ENCODE measurements at regions not wholly inside any gene's neighbourhood (a gene's known extent, or its start where the extent isn't known, plus 50 kb on each side); places are given as distances from the start of the nearest gene placed in this dataset.
"Not testable (repeated sequence)": the region's sequence is repeated elsewhere in the genome, so short reads cannot be mapped to it uniquely, and the experiment has no call there.

DNA sequence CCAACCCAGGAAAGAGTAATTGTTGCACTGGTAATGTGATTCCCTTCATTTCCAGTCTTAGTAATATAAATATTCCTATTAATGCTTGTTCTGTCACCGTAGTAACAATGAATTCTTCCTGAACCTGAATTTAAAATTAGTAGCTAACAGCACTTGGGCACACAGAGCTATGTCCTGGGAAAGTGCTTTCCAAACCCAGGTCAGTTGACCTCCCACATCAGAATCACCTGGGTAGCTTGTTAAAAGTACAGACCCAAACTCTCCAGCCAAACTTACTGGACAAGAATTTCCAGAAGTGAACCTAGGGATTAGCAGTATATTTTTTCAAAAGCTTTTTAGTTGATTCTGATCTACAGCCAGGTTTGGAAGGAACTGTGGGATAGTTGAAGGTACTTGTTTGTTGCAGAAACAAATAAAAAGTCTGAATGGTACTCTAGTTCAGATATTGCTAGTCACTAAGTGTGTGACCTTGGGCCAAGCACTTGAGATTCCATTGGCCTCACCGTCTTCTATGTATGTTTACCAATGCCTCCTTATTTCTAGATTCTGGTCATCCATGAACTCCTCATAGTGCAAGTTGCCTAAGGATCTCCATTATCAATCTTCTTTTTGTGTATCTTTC, 192.9 kb upstream of the CNKSR2 start:
- no peak for DNase-seq (ENCODE audit: extremely low spot score)
- CTCF ChIA-PET: no interaction called here
- TF ChIP-seq SP1 (IDR thresholded peaks at IDR 0.05) (no peak), ZNF384 (IDR thresholded peaks at IDR 0.05) (no peak), SUZ12 (IDR thresholded peaks at IDR 0.05) (no peak), FOXK2 (IDR thresholded peaks at IDR 0.05) (no peak), L3MBTL2 (conservative IDR thresholded peaks at IDR 0.05) (no peak), HDGF (IDR thresholded peaks at IDR 0.05; ENCODE audit: borderline replicate concordance) (no peak), LEF1 (IDR thresholded peaks at IDR 0.05; ENCODE audit: borderline replicate concordance) (no peak), ARNT (IDR thresholded peaks at IDR 0.05) (no peak), ELF4 (IDR thresholded peaks at IDR 0.05) (no peak), FOXA1 (IDR thresholded peaks at IDR 0.05) (no peak), TARDBP (IDR thresholded peaks at IDR 0.05) (no peak), FOXM1 (IDR thresholded peaks at IDR 0.05; ENCODE audit: borderline replicate concordance) (no peak), BHLHE40 (IDR thresholded peaks at IDR 0.05; ENCODE audit: borderline replicate concordance) (no peak), NFRKB (IDR thresholded peaks at IDR 0.05) (no peak), CTBP1 (IDR thresholded peaks at IDR 0.05; ENCODE audit: borderline replicate concordance) (no peak)
- TF ChIP-seq, protein P1, sequence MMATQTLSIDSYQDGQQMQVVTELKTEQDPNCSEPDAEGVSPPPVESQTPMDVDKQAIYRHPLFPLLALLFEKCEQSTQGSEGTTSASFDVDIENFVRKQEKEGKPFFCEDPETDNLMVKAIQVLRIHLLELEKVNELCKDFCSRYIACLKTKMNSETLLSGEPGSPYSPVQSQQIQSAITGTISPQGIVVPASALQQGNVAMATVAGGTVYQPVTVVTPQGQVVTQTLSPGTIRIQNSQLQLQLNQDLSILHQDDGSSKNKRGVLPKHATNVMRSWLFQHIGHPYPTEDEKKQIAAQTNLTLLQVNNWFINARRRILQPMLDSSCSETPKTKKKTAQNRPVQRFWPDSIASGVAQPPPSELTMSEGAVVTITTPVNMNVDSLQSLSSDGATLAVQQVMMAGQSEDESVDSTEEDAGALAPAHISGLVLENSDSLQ (IDR thresholded peaks at IDR 0.05): no peak
- POLR2A ChIA-PET: no interaction called here

DNA sequence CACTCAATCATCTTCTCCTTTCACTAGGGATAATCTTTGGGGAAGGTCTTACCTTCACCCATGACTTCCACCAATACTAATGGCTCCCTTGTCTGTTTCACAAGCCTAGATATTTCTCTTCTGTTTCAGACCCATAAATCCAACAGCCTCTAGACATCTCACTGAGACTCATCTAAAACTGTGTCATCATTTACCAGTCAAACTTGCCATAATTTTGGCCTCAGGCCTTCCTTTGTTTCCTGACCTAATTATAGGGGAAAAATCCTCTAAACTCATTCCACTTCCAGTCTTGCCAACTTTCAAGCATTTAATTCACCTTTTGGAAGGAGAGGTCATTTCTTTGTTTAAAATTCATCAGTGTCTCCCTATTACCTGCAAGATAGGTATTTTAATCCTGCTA, 181.0 kb upstream of the CNKSR2 start:
- ChIA-PET POLR2A (no interaction called here), CTCF (no interaction called here)
- no peak for DNase-seq (ENCODE audit: extremely low spot score)
- TF ChIP-seq TARDBP (IDR thresholded peaks at IDR 0.05) (no peak), SP1 (IDR thresholded peaks at IDR 0.05) (no peak), LEF1 (IDR thresholded peaks at IDR 0.05; ENCODE audit: borderline replicate concordance) (no peak), BHLHE40 (IDR thresholded peaks at IDR 0.05; ENCODE audit: borderline replicate concordance) (no peak), CTBP1 (IDR thresholded peaks at IDR 0.05; ENCODE audit: borderline replicate concordance) (no peak), L3MBTL2 (conservative IDR thresholded peaks at IDR 0.05) (no peak), FOXA1 (IDR thresholded peaks at IDR 0.05) (no peak), ARNT (IDR thresholded peaks at IDR 0.05) (no peak), ELF4 (IDR thresholded peaks at IDR 0.05) (no peak), FOXM1 (IDR thresholded peaks at IDR 0.05; ENCODE audit: borderline replicate concordance) (no peak), NFRKB (IDR thresholded peaks at IDR 0.05) (no peak), FOXK2 (IDR thresholded peaks at IDR 0.05) (no peak), SUZ12 (IDR thresholded peaks at IDR 0.05) (no peak)
- TF ChIP-seq, protein P1 (IDR thresholded peaks at IDR 0.05): no peak

DNA sequence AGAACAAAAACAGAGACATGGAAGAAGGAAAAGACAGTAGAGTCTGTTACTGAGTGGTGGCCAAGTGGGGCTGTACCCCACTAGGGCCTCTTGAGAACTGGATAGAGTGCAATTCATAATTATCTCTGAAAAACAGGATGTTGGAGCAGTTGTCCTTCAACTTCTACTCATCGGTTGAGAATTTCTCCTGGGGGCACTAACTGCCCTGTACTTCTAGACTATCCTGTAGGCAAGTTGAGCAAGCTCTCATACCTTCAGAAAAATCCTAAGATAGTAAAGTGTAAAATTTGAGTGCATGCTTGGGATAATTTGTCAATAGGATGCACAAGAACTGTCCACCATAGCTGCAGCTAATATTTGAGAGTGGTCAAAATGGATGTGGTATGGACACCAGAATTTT, 179.7 kb upstream of the CNKSR2 start:
- TF ChIP-seq SUZ12 (IDR thresholded peaks at IDR 0.05) (no peak), HDGF (IDR thresholded peaks at IDR 0.05; ENCODE audit: borderline replicate concordance) (no peak), LEF1 (IDR thresholded peaks at IDR 0.05; ENCODE audit: borderline replicate concordance) (no peak), ELF4 (IDR thresholded peaks at IDR 0.05) (no peak)
- TF ChIP-seq, protein P1 (IDR thresholded peaks at IDR 0.05): no peak
- no peak for DNase-seq (ENCODE audit: extremely low spot score)
- ChIA-PET CTCF (no interaction called here), POLR2A (no interaction called here)

DNA sequence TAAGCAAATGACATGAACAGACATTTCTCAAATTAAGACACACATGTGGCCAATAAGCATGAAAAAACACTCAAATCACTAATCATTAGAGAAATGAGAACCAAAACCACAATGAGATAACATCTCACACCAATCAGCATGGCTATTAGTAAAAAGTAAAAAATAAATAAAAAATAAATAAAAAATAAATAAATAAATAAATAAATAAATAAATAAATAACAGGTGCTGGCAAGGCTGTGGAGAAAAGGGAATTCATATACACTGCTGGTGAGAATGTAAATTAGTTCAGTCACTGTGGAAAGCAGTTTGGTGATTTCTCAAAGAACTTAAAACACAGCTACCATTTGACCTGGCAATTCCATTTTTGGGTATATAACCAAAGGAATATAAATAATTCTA, 167.1 kb upstream of the CNKSR2 start:
- POLR2A ChIA-PET: no interaction called here
- CTCF ChIA-PET: no interaction called here
- no peak for DNase-seq (ENCODE audit: extremely low spot score)
- TF ChIP-seq HDGF (IDR thresholded peaks at IDR 0.05; ENCODE audit: borderline replicate concordance) (no peak), FOXK2 (IDR thresholded peaks at IDR 0.05) (no peak), CTBP1 (IDR thresholded peaks at IDR 0.05; ENCODE audit: borderline replicate concordance) (no peak), BHLHE40 (IDR thresholded peaks at IDR 0.05; ENCODE audit: borderline replicate concordance) (no peak), TARDBP (IDR thresholded peaks at IDR 0.05) (no peak), L3MBTL2 (conservative IDR thresholded peaks at IDR 0.05) (no peak), ELF4 (IDR thresholded peaks at IDR 0.05) (no peak), LEF1 (IDR thresholded peaks at IDR 0.05; ENCODE audit: borderline replicate concordance) (no peak), FOXM1 (IDR thresholded peaks at IDR 0.05; ENCODE audit: borderline replicate concordance) (no peak)
- TF ChIP-seq, protein P1 (IDR thresholded peaks at IDR 0.05): no peak

DNA sequence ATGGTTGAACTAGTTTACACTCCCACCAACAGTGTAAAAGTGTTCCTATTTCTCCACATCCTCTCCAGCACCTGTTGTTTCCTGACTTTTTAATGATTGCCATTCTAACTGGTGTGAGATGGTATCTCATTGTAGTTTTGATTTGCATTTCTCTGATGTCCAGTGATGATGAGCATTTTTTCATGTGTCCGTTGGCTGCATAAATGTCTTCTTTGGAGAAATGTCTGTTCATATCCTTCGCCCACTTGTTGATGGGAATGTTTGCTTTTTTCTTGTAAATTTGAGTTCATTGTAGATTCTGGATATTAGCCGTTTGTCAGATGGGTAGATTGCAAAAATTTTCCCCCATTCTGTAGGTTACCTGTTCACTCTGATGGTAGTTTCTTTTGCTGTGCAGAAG, 155.0 kb upstream of the CNKSR2 start:
- CTCF ChIA-PET; POLR2A ChIA-PET; DNase-seq (ENCODE audit: extremely low spot score): not testable (repeated sequence)

DNA sequence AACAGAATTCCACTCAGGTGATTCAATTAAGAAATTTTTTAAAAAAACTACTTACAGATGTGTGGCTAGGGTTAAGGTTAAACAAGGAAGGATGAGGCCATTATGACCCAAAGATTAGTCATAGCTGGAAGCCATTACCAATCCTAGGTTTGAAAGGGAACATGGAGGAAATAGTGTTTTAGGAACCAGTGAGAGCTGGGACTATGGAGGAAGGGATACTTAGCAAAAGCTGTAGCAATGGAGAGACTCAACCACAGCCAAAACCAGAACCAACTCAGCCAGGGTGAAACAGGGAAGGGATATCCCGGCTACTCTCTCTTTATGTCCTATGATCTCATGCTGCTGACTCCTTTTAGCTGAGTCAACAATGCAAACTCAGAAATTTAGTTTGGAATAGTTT, 148.6 kb upstream of the CNKSR2 start:
- DNase-seq (ENCODE audit: extremely low spot score): no peak
- TF ChIP-seq L3MBTL2 (conservative IDR thresholded peaks at IDR 0.05): no peak
- TF ChIP-seq, protein P1 (IDR thresholded peaks at IDR 0.05): no peak
- TF ChIP-seq TARDBP (IDR thresholded peaks at IDR 0.05): no peak
- TF ChIP-seq SP1 (IDR thresholded peaks at IDR 0.05): no peak
- no peak for TF ChIP-seq LEF1 (IDR thresholded peaks at IDR 0.05; ENCODE audit: borderline replicate concordance)
- TF ChIP-seq SUZ12 (IDR thresholded peaks at IDR 0.05): no peak
- CTCF ChIA-PET: no interaction called here
- POLR2A ChIA-PET: no interaction called here

DNA sequence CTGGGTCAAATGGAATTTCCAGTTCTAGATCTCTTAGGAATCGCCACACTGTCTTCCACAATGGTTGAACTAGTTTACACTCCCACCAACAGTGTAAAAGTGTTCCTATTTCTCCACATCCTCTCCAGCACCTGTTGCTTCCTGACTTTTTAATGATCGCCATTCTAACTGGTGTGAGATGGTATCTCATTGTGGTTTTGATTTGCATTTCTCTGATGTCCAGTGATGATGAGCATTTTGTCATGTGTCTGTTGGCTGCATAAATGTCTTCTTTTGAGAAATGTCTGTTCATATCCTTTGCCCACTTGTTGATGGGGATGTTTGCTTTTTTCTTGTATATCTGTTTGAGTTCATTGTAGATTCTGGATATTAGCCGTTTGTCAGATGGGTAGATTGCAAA, 145.2 kb upstream of the CNKSR2 start:
- POLR2A ChIA-PET; CTCF ChIA-PET; DNase-seq (ENCODE audit: extremely low spot score): not testable (repeated sequence)
